Activated CD8-positive, alpha-beta T cell treated with anti-CD3 and anti-CD28 coated beads for 36 hours (primary cell): ENCODE measurements at regions not wholly inside any gene's neighbourhood (a gene's known extent, or its start where the extent isn't known, plus 50 kb on each side); places are given as distances from the start of the nearest gene placed in this dataset.

Experiments used
- ATAC-seq: fragments of 200-7000 bp; cut with Tn5 transposase; one replicate; pipeline ENCODE4 v1.10.0; 2021; ENCODE audit warnings: mild to moderate bottlenecking, moderate library complexity
- CTCF ChIA-PET: fragments of 350-600 bp; sonication (Branson Sonifier 250); formaldehyde crosslinking; loops from one replicate; lab custom pipeline; 2021; ENCODE audit warnings: antibody characterized with exemption; lab: Charles Lee
- POLR2A ChIA-PET: fragments of 350-600 bp; sonication (Branson Sonifier 250); formaldehyde crosslinking; loops from one replicate; lab custom pipeline; 2021; ENCODE audit warnings: antibody characterized with exemption; lab: Charles Lee
- DNase-seq: peaks from one replicate; pipeline ENCODE4 v3.0.0-alpha.2; 2020
- H3K27ac Mint-ChIP-seq: one replicate; pipeline ENCODE4 v1.8.0; 2021; ENCODE audit warnings: mild to moderate bottlenecking, mixed read lengths
- H3K27me3 Mint-ChIP-seq: one replicate; pipeline ENCODE4 v1.8.0; 2021; ENCODE audit warnings: mixed read lengths
- H3K36me3 Mint-ChIP-seq: one replicate; pipeline ENCODE4 v1.8.0; 2021; ENCODE audit warnings: low read depth, mixed read lengths
- H3K4me1 Mint-ChIP-seq: one replicate; pipeline ENCODE4 v1.8.0; 2021; ENCODE audit warnings: low read depth, mixed read lengths
- H3K4me3 Mint-ChIP-seq: one replicate; pipeline ENCODE4 v1.8.0; 2021; ENCODE audit warnings: mild to moderate bottlenecking, moderate library complexity, mixed read lengths
- H3K9me3 Mint-ChIP-seq: one replicate; pipeline ENCODE4 v1.8.0; 2021; ENCODE audit warnings: mixed read lengths
- intact Hi-C: fragments of 100-400 bp; cut with micrococcal nuclease; formaldehyde crosslinking; loops from one replicate; pipeline ENCODE4 v1.10.0; 2022
- TF ChIP-seq, protein P1 (sequence below): fragments of 200-600 bp; IDR thresholded peaks from one replicate; pipeline ENCODE4 v1.8.0; 2022; ENCODE audit warnings: antibody characterized with exemption, mild to moderate bottlenecking

GRCh38 chr2:147428120-147428747 lies 416.6 kb upstream of the ACVR2A start:
- Mint-ChIP-seq H3K36me3 (no peaks in the 10 kb centered on the region), H3K27ac (no peak overlapping the region), H3K4me3 (no peak overlapping the region), H3K4me1 (no peaks in the 10 kb centered on the region), H3K9me3 (no peaks in the 10 kb centered on the region), H3K27me3 (no peaks in the 10 kb centered on the region)
- ATAC-seq (no peak), DNase-seq (no peak)
- TF ChIP-seq, protein P1, sequence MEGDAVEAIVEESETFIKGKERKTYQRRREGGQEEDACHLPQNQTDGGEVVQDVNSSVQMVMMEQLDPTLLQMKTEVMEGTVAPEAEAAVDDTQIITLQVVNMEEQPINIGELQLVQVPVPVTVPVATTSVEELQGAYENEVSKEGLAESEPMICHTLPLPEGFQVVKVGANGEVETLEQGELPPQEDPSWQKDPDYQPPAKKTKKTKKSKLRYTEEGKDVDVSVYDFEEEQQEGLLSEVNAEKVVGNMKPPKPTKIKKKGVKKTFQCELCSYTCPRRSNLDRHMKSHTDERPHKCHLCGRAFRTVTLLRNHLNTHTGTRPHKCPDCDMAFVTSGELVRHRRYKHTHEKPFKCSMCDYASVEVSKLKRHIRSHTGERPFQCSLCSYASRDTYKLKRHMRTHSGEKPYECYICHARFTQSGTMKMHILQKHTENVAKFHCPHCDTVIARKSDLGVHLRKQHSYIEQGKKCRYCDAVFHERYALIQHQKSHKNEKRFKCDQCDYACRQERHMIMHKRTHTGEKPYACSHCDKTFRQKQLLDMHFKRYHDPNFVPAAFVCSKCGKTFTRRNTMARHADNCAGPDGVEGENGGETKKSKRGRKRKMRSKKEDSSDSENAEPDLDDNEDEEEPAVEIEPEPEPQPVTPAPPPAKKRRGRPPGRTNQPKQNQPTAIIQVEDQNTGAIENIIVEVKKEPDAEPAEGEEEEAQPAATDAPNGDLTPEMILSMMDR = no peak
- ChIA-PET CTCF (no interaction called here), POLR2A (no interaction called here)
- intact Hi-C loops = no loop called here

GRCh38 chr2:147425437-147426029 lies 419.3 kb upstream of the ACVR2A start:
- H3K9me3 Mint-ChIP-seq = no peaks in the 10 kb centered on the region
- intact Hi-C loops = no loop called here
- TF ChIP-seq, protein P1 = no peak
- H3K4me3 Mint-ChIP-seq = no peak overlapping the region
- H3K4me1 Mint-ChIP-seq = no peaks in the 10 kb centered on the region
- ChIA-PET CTCF (interaction anchor here (0.9 kb wide), 1 partner anchor 18 kb away, joined by 3 read pairs; no protein-coding TSS in a partner anchor), POLR2A (no interaction called here)
- no peak overlapping the region for H3K27ac Mint-ChIP-seq
- H3K36me3 Mint-ChIP-seq = no peaks in the 10 kb centered on the region
- ATAC-seq = no peak
- DNase-seq = no peak
- H3K27me3 Mint-ChIP-seq = no peaks in the 10 kb centered on the region

- ATAC-seq = no peak
- no peak overlapping the region for H3K27ac Mint-ChIP-seq
- no peaks in the 10 kb centered on the region for H3K9me3 Mint-ChIP-seq
- ChIA-PET POLR2A (no interaction called here), CTCF (no interaction called here)
- no peak for DNase-seq
- H3K4me3 Mint-ChIP-seq = no peak overlapping the region
- H3K27me3 Mint-ChIP-seq = no peaks in the 10 kb centered on the region
- TF ChIP-seq, protein P1 = no peak
- intact Hi-C loops = no loop called here
- no peaks in the 10 kb centered on the region for H3K4me1 Mint-ChIP-seq
- no peaks in the 10 kb centered on the region for H3K36me3 Mint-ChIP-seq
These were observed 420.1 kb upstream of the ACVR2A start for GRCh38 chr2:147424766-147425165.

DNA sequence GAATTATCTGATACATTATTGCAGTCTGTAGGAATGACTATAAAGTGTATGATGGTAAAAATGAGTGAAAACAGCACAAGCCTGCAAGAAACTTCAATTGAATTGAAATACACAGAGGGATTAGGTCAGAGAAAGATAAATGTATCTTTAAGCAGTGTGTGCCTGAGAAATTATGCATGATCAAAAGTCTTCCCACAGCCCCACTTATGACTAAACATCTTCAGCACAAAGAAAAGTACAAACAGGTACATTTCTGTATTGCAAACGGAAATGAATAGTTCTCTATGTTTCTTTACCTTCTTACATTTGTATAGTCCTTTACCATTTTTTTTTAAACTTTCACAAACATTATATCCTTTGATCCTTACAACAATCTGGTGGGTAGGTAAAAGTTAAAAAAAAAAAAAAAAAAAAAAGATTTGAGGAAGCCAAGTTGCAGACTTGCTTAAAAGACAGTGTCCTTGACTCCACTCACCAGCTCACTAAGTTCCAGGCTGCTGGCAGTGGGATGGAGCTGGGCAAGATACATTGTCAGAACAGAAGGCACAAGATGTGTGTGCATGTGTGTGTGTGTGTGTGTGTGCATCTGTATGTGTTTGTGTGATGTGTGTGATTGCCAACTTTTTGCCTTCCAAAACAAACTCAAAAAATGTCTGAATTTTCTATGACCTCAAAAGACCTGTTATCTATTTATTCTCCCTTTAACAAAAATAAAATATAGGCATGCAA lies 423.7 kb upstream of the ACVR2A start:
- peaks cover 2% of the 10 kb centered on the region for H3K27me3 Mint-ChIP-seq
- POLR2A ChIA-PET = no interaction called here
- H3K4me1 Mint-ChIP-seq = no peaks in the 10 kb centered on the region
- ATAC-seq (no peak), DNase-seq (no peak)
- CTCF ChIA-PET = no interaction called here
- TF ChIP-seq, protein P1 = no peak
- no peaks in the 10 kb centered on the region for H3K9me3 Mint-ChIP-seq
- no peak overlapping the region for H3K4me3 Mint-ChIP-seq
- no peaks in the 10 kb centered on the region for H3K36me3 Mint-ChIP-seq
- H3K27ac Mint-ChIP-seq = no peak overlapping the region
- intact Hi-C loops = no loop called here

- Mint-ChIP-seq H3K27ac (no peak overlapping the region), H3K27me3 (peaks cover 2% of the 10 kb centered on the region), H3K4me3 (no peak overlapping the region), H3K4me1 (no peaks in the 10 kb centered on the region), H3K36me3 (no peaks in the 10 kb centered on the region), H3K9me3 (no peaks in the 10 kb centered on the region)
- intact Hi-C loops = no loop called here
- DNase-seq (no peak), ATAC-seq (no peak)
- TF ChIP-seq, protein P1 = no peak
- CTCF ChIA-PET = no interaction called here
- POLR2A ChIA-PET = no interaction called here
These were observed 424.3 kb upstream of the ACVR2A start for GRCh38 chr2:147420517-147420916.
